Loucy (cell line): ENCODE measurements at regions not wholly inside any gene's neighbourhood (a gene's known extent, or its start where the extent isn't known, plus 50 kb on each side); places are given as distances from the start of the nearest gene placed in this dataset.

Source experiments
- H2AFZ ChIP-seq: fragments of 200-600 bp; sonication (generic); 2 replicates; pipeline ENCODE4 v1.6.0; 2016; ENCODE audit warnings: antibody characterized with exemption, mild to moderate bottlenecking, low read length, moderate library complexity
- H3F3A ChIP-seq: fragments of 200-600 bp; 2 replicates; pipeline ENCODE4 v1.6.0; 2016; ENCODE audit warnings: antibody characterized with exemption, low read depth, mild to moderate bottlenecking
- H3K27me3 ChIP-seq: fragments of 200-600 bp; sonication (generic); 2 replicates; pipeline ENCODE4 v1.6.1; 2014; ENCODE audit warnings: low read length, mild to moderate bottlenecking; ENCODE audit not compliant: insufficient read depth, poor library complexity, severe bottlenecking
- H3K36me3 ChIP-seq: fragments of 200-600 bp; sonication (generic); 2 replicates; pipeline ENCODE4 v1.6.1; 2016; ENCODE audit warnings: low read length; ENCODE audit not compliant: insufficient read depth
- H3K4me1 ChIP-seq: fragments of 200-600 bp; sonication (generic); 2 replicates; pipeline ENCODE4 v1.5.1; 2014; ENCODE audit warnings: low read length, mild to moderate bottlenecking; ENCODE audit not compliant: insufficient read depth, poor library complexity, severe bottlenecking
- H3K4me2 ChIP-seq: fragments of 200-600 bp; sonication (generic); 2 replicates; pipeline ENCODE4 v1.6.0; 2014; ENCODE audit warnings: antibody characterized with exemption, low read length, low read depth, mild to moderate bottlenecking; ENCODE audit not compliant: poor library complexity, severe bottlenecking
- H3K4me3 ChIP-seq: fragments of 200-600 bp; sonication (generic); 2 replicates; pipeline ENCODE4 v1.5.1; 2014; ENCODE audit warnings: low read length, mild to moderate bottlenecking, mixed read lengths; ENCODE audit not compliant: poor library complexity, severe bottlenecking
- H3K79me2 ChIP-seq: fragments of 200-600 bp; sonication (generic); 2 replicates; pipeline ENCODE4 v1.6.1; 2014; ENCODE audit warnings: low read length; ENCODE audit not compliant: insufficient read depth
- H3K9ac ChIP-seq: fragments of 200-600 bp; sonication (generic); 2 replicates; pipeline ENCODE4 v1.6.0; 2014; ENCODE audit warnings: mild to moderate bottlenecking, low read depth, low read length, moderate library complexity; ENCODE audit not compliant: poor library complexity, severe bottlenecking
- H3K9me2 ChIP-seq: fragments of 200-600 bp; sonication (generic); replicated peaks from 2 replicates; pipeline ENCODE4 v1.6.1; 2016; ENCODE audit warnings: low read depth, low read length, mixed read lengths
- H3K9me3 ChIP-seq: fragments of 200-600 bp; sonication (generic); 2 replicates; pipeline ENCODE4 v1.6.1; 2014; ENCODE audit warnings: mild to moderate bottlenecking, antibody characterized with exemption, low read length, low read depth; ENCODE audit not compliant: insufficient read depth
- H4K20me1 ChIP-seq: fragments of 200-600 bp; sonication (generic); 2 replicates; pipeline ENCODE4 v1.6.0; 2014; ENCODE audit warnings: antibody characterized with exemption, low read length, mild to moderate bottlenecking; ENCODE audit not compliant: insufficient read depth, poor library complexity, severe bottlenecking
- EZH2phosphoT487 ChIP-seq: fragments of 200-600 bp; IDR thresholded peaks from 2 replicates; pipeline ENCODE4 v1.6.1; 2018; ENCODE audit warnings: antibody characterized with exemption, mild to moderate bottlenecking, moderate library complexity, borderline replicate concordance
- TF ChIP-seq, protein P1 (sequence below): fragments of 200-600 bp; sonication (generic); conservative IDR thresholded peaks from 2 replicates; pipeline ENCODE4 v1.5.1; 2014; ENCODE audit warnings: mild to moderate bottlenecking, antibody characterized with exemption, low read length

GRCh38 chr4:26022346-26023202, 108.6 kb downstream of the SMIM20 start:
- no peak overlapping the region for H3K4me3 ChIP-seq
- H3K9me3 ChIP-seq = no peaks in the 10 kb centered on the region
- H3K36me3 ChIP-seq = no peaks in the 10 kb centered on the region
- no peak overlapping the region for H3K4me2 ChIP-seq
- H3K27me3 ChIP-seq = no peaks in the 10 kb centered on the region
- H3F3A ChIP-seq = no peaks in the 10 kb centered on the region
- no peaks in the 10 kb centered on the region for H3K79me2 ChIP-seq
- no peak overlapping the region for H2AFZ ChIP-seq
- no peaks in the 10 kb centered on the region for H3K9me2 ChIP-seq
- TF ChIP-seq, protein P1, sequence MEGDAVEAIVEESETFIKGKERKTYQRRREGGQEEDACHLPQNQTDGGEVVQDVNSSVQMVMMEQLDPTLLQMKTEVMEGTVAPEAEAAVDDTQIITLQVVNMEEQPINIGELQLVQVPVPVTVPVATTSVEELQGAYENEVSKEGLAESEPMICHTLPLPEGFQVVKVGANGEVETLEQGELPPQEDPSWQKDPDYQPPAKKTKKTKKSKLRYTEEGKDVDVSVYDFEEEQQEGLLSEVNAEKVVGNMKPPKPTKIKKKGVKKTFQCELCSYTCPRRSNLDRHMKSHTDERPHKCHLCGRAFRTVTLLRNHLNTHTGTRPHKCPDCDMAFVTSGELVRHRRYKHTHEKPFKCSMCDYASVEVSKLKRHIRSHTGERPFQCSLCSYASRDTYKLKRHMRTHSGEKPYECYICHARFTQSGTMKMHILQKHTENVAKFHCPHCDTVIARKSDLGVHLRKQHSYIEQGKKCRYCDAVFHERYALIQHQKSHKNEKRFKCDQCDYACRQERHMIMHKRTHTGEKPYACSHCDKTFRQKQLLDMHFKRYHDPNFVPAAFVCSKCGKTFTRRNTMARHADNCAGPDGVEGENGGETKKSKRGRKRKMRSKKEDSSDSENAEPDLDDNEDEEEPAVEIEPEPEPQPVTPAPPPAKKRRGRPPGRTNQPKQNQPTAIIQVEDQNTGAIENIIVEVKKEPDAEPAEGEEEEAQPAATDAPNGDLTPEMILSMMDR = no peak
- no peak for TF ChIP-seq EZH2phosphoT487
- H4K20me1 ChIP-seq = no peaks in the 10 kb centered on the region
- no peak overlapping the region for H3K9ac ChIP-seq
- no peaks in the 10 kb centered on the region for H3K4me1 ChIP-seq

- no peak overlapping the region for H2AFZ ChIP-seq
- TF ChIP-seq EZH2phosphoT487 = no peak
- TF ChIP-seq, protein P1 = no peak
- H3K4me3 ChIP-seq = no peak overlapping the region
- H3K4me2 ChIP-seq = no peak overlapping the region
- no peaks in the 10 kb centered on the region for H3K9me2 ChIP-seq
- H4K20me1 ChIP-seq = no peaks in the 10 kb centered on the region
- no peaks in the 10 kb centered on the region for H3K9me3 ChIP-seq
- no peak overlapping the region for H3K9ac ChIP-seq
- no peaks in the 10 kb centered on the region for H3K36me3 ChIP-seq
- no peaks in the 10 kb centered on the region for H3K79me2 ChIP-seq
- no peaks in the 10 kb centered on the region for H3K27me3 ChIP-seq
- H3K4me1 ChIP-seq = no peaks in the 10 kb centered on the region
- no peaks in the 10 kb centered on the region for H3F3A ChIP-seq
Observed at GRCh38 chr4:26023203-26023972, 109.4 kb downstream of the SMIM20 start.

GRCh38 chr4:26024079-26024478, 110.1 kb downstream of the SMIM20 start:
- Histone ChIP-seq H3K9ac (no peak overlapping the region), H3K4me3 (no peak overlapping the region), H3K4me1 (no peaks in the 10 kb centered on the region), H3K4me2 (no peak overlapping the region), H2AFZ (no peak overlapping the region), H3F3A (no peaks in the 10 kb centered on the region), H3K36me3 (no peaks in the 10 kb centered on the region), H3K9me3 (no peaks in the 10 kb centered on the region), H3K79me2 (no peaks in the 10 kb centered on the region), H3K9me2 (no peaks in the 10 kb centered on the region), H3K27me3 (no peaks in the 10 kb centered on the region), H4K20me1 (no peaks in the 10 kb centered on the region)
- no peak for TF ChIP-seq EZH2phosphoT487
- TF ChIP-seq, protein P1 = no peak
